ENCODE measurements at regions not wholly inside any gene's neighbourhood (a gene's known extent, or its start where the extent isn't known, plus 50 kb on each side); places are given as distances from the start of the nearest gene placed in this dataset.

GRCh38 chr2:159872353-159872752 lies 74.3 kb upstream of the CD302 start:
- no peak for TF ChIP-seq CTCF (IDR thresholded peaks at IDR 0.05)
- no peak for TF ChIP-seq EZH2 (IDR thresholded peaks at IDR 0.05; ENCODE audit: borderline replicate concordance, insufficient read depth, low read depth, low read length, poor library complexity, severe bottlenecking)

All from B cell (primary cell).